ENCODE measurements at regions not wholly inside any gene's neighbourhood (a gene's known extent, or its start where the extent isn't known, plus 50 kb on each side); places are given as distances from the start of the nearest gene placed in this dataset.

- TF ChIP-seq TAF1 (IDR thresholded peaks at IDR 0.05; ENCODE audit: borderline replicate concordance, insufficient read depth, low read length) (no peak), REST (IDR thresholded peaks at IDR 0.05; ENCODE audit: insufficient read depth in 1 of 2, low read depth in 2 of 2, low read length in 2 of 2) (no peak), POLR2AphosphoS5 (IDR thresholded peaks at IDR 0.05; ENCODE audit: low read depth, low read length) (no peak), SIN3A (IDR thresholded peaks at IDR 0.05; ENCODE audit: borderline replicate concordance, insufficient read depth, low read length) (no peak), FOXP2 (optimal IDR thresholded peaks at IDR 0.05; ENCODE audit: borderline replicate concordance, extremely low read depth, extremely low read length, insufficient read depth) (no peak)
Measured at GRCh38 chr7:68276725-68277124, 1280.1 kb downstream of the TYW1 start.

GRCh38 chr7:68279827-68280400 is 1283.3 kb downstream of the TYW1 start:
- TF ChIP-seq REST (IDR thresholded peaks at IDR 0.05; ENCODE audit: insufficient read depth in 1 of 2, low read depth in 2 of 2, low read length in 2 of 2) (no peak), FOXP2 (optimal IDR thresholded peaks at IDR 0.05; ENCODE audit: borderline replicate concordance, extremely low read depth, extremely low read length, insufficient read depth) (no peak), POLR2AphosphoS5 (IDR thresholded peaks at IDR 0.05; ENCODE audit: low read depth, low read length) (no peak), SIN3A (IDR thresholded peaks at IDR 0.05; ENCODE audit: borderline replicate concordance, insufficient read depth, low read length) (no peak), TAF1 (IDR thresholded peaks at IDR 0.05; ENCODE audit: borderline replicate concordance, insufficient read depth, low read length) (no peak)

GRCh38 chr7:68280931-68281330 is 1284.3 kb downstream of the TYW1 start:
- TF ChIP-seq POLR2AphosphoS5 (IDR thresholded peaks at IDR 0.05; ENCODE audit: low read depth, low read length) (no peak), TAF1 (IDR thresholded peaks at IDR 0.05; ENCODE audit: borderline replicate concordance, insufficient read depth, low read length) (no peak), SIN3A (IDR thresholded peaks at IDR 0.05; ENCODE audit: borderline replicate concordance, insufficient read depth, low read length) (no peak)

GRCh38 chr7:68288144-68288593 is 1291.5 kb downstream of the TYW1 start:
- TF ChIP-seq FOXP2 (optimal IDR thresholded peaks at IDR 0.05; ENCODE audit: borderline replicate concordance, extremely low read depth, extremely low read length, insufficient read depth) = no peak
- TF ChIP-seq SIN3A (IDR thresholded peaks at IDR 0.05; ENCODE audit: borderline replicate concordance, insufficient read depth, low read length) = no peak
- no peak for TF ChIP-seq REST (IDR thresholded peaks at IDR 0.05; ENCODE audit: insufficient read depth in 1 of 2, low read depth in 2 of 2, low read length in 2 of 2)
- no peak for TF ChIP-seq POLR2AphosphoS5 (IDR thresholded peaks at IDR 0.05; ENCODE audit: low read depth, low read length)
- no peak for TF ChIP-seq TAF1 (IDR thresholded peaks at IDR 0.05; ENCODE audit: borderline replicate concordance, insufficient read depth, low read length)

- TF ChIP-seq REST (IDR thresholded peaks at IDR 0.05; ENCODE audit: insufficient read depth in 1 of 2, low read depth in 2 of 2, low read length in 2 of 2) = no peak
- TF ChIP-seq TAF1 (IDR thresholded peaks at IDR 0.05; ENCODE audit: borderline replicate concordance, insufficient read depth, low read length) = no peak
- TF ChIP-seq SIN3A (IDR thresholded peaks at IDR 0.05; ENCODE audit: borderline replicate concordance, insufficient read depth, low read length) = no peak
- TF ChIP-seq POLR2AphosphoS5 (IDR thresholded peaks at IDR 0.05; ENCODE audit: low read depth, low read length) = no peak
- no peak for TF ChIP-seq FOXP2 (optimal IDR thresholded peaks at IDR 0.05; ENCODE audit: borderline replicate concordance, extremely low read depth, extremely low read length, insufficient read depth)
Measured at GRCh38 chr7:68291710-68292109, 1295.1 kb downstream of the TYW1 start.

All from PFSK-1 (cell line).